Tibial artery (tissue), 4 donors: ENCODE measurements at regions not wholly inside any gene's neighbourhood (a gene's known extent, or its start where the extent isn't known, plus 50 kb on each side); places are given as distances from the start of the nearest gene placed in this dataset.

Experiments used
- DNase-seq, 2 donors: peaks; one replicate each; pipeline ENCODE4 v3.0.0-alpha.2; 2019
- H3K27ac ChIP-seq, 2 donors: fragments of 200-600 bp; sonication (generic) in 1 of 2; 1 replicate in 1 of 2; 2 replicates in 1 of 2; pipeline ENCODE4 v1.5.1; 2018 to 2019; ENCODE audit warnings: mild to moderate bottlenecking in 1 of 2
- H3K27me3 ChIP-seq, 2 donors: fragments of 200-600 bp; sonication (generic) in 1 of 2; one replicate each; pipeline versions ENCODE4 v1.5.1 to v1.6.0; 2016 to 2019
- H3K36me3 ChIP-seq, 3 donors: fragments of 200-600 bp; sonication (generic) in 2 of 3; one replicate each; pipeline ENCODE4 v1.5.1; 2016 to 2019; ENCODE audit warnings: mild to moderate bottlenecking in 2 of 3
- H3K4me1 ChIP-seq, 4 donors: fragments of 200-600 bp; sonication (generic) in 2 of 4; 1 replicate in 3 of 4; 2 replicates in 1 of 4; pipeline ENCODE4 v1.5.1; 2016 to 2019
- H3K4me3 ChIP-seq, 2 donors: fragments of 200-600 bp; sonication (generic) in 1 of 2; 1 replicate in 1 of 2; 2 replicates in 1 of 2; pipeline ENCODE4 v1.5.1; 2018 to 2019; ENCODE audit warnings: mild to moderate bottlenecking in 2 of 2
- H3K9me3 ChIP-seq, 3 donors: fragments of 200-600 bp; sonication (generic) in 1 of 3; one replicate each; pipeline ENCODE4 v1.5.1; 2016 to 2019
- CTCF ChIP-seq, 2 experiments: fragments of 200-600 bp in 1 of 2; fragments of 450-650 bp in 1 of 2; IDR thresholded peaks; one replicate each; pipeline ENCODE4 v1.5.1; 2017 to 2019; ENCODE audit warnings: antibody characterized with exemption in 2 of 2, mild to moderate bottlenecking in 1 of 2, moderate library complexity in 1 of 2
- intact Hi-C: fragments of 100-400 bp; cut with DNase I; formaldehyde crosslinking; loops from one replicate; pipeline ENCODE4 v1.15.0; 2023; ENCODE audit warnings: low total_unique reads

GRCh38 chr11:112731538-112731937, 229.7 kb upstream of the NCAM1 start:
- DNase-seq: no peak

GRCh38 chr11:112732031-112732430, 229.2 kb upstream of the NCAM1 start:
- Histone ChIP-seq H3K4me1 (no peaks in the 10 kb centered on the region), H3K9me3 (no peaks in the 10 kb centered on the region), H3K27me3 (peaks cover 0 to 7% of the 10 kb centered on the region in 2 donors), H3K36me3 (no peaks in the 10 kb centered on the region), H3K27ac (no peak overlapping the region), H3K4me3 (no peak overlapping the region)
- intact Hi-C loops: no loop called here
- TF ChIP-seq CTCF (IDR thresholded peaks at IDR 0.05): no peak
- DNase-seq: no peak

More at GRCh38 chr11:112731538-112731937, 229.7 kb upstream of the NCAM1 start:
- Histone ChIP-seq H3K9me3 (no peaks in the 10 kb centered on the region), H3K4me3 (no peak overlapping the region), H3K27me3 (peaks cover 0 to 7% of the 10 kb centered on the region in 2 donors), H3K27ac (no peak overlapping the region), H3K4me1 (no peaks in the 10 kb centered on the region), H3K36me3 (no peaks in the 10 kb centered on the region)
- no peak for TF ChIP-seq CTCF (IDR thresholded peaks at IDR 0.05)
- intact Hi-C loops: no loop called here

GRCh38 chr11:112734207-112734606, 227.0 kb upstream of the NCAM1 start:
- intact Hi-C loops: no loop called here
- Histone ChIP-seq H3K4me3 (no peak overlapping the region), H3K4me1 (no peaks in the 10 kb centered on the region), H3K27ac (no peak overlapping the region), H3K36me3 (no peaks in the 10 kb centered on the region), H3K9me3 (no peaks in the 10 kb centered on the region), H3K27me3 (peaks cover 0 to 7% of the 10 kb centered on the region in 2 donors)
- no peak for DNase-seq
- TF ChIP-seq CTCF (IDR thresholded peaks at IDR 0.05): no peak

GRCh38 chr11:112735470-112735869, 225.8 kb upstream of the NCAM1 start:
- Histone ChIP-seq H3K9me3 (no peaks in the 10 kb centered on the region), H3K27ac (no peak overlapping the region), H3K4me1 (no peaks in the 10 kb centered on the region), H3K36me3 (no peaks in the 10 kb centered on the region), H3K27me3 (peaks cover 0 to 7% of the 10 kb centered on the region in 2 donors), H3K4me3 (no peak overlapping the region)
- DNase-seq: no peak
- TF ChIP-seq CTCF (IDR thresholded peaks at IDR 0.05): no peak
- intact Hi-C loops: no loop called here

GRCh38 chr11:112744041-112744440, 217.2 kb upstream of the NCAM1 start:
- no peak overlapping the region for H3K27ac ChIP-seq
- H3K4me1 ChIP-seq: no peaks in the 10 kb centered on the region
- H3K4me3 ChIP-seq: no peak overlapping the region
- no peak for DNase-seq
- peaks cover 0 to 22% of the 10 kb centered on the region in 2 donors for H3K27me3 ChIP-seq
- no peaks in the 10 kb centered on the region for H3K36me3 ChIP-seq
- no peaks in the 10 kb centered on the region for H3K9me3 ChIP-seq
- TF ChIP-seq CTCF (IDR thresholded peaks at IDR 0.05): no peak
- intact Hi-C loops: no loop called here

GRCh38 chr11:112745973-112746372, 215.2 kb upstream of the NCAM1 start:
- Histone ChIP-seq H3K27ac (no peak overlapping the region), H3K4me3 (no peak overlapping the region), H3K9me3 (no peaks in the 10 kb centered on the region), H3K36me3 (no peaks in the 10 kb centered on the region), H3K4me1 (no peaks in the 10 kb centered on the region), H3K27me3 (peaks cover 0 to 22% of the 10 kb centered on the region in 2 donors)
- DNase-seq: no peak
- intact Hi-C loops: no loop called here
- no peak for TF ChIP-seq CTCF (IDR thresholded peaks at IDR 0.05)
